Body of pancreas (tissue), 4 donors: ENCODE measurements at regions not wholly inside any gene's neighbourhood (a gene's known extent, or its start where the extent isn't known, plus 50 kb on each side); places are given as distances from the start of the nearest gene placed in this dataset.

Experiments used
- POLR2A ChIP-seq, 3 donors: fragments of 450-650 bp; IDR thresholded peaks; one replicate each; pipeline ENCODE4 v1.6.1; 2016; ENCODE audit warnings: antibody characterized with exemption in 3 of 3, mild to moderate bottlenecking in 2 of 3
- TF ChIP-seq, protein P1 (sequence below), 7 experiments: fragments of 450-650 bp in 4 of 7; fragments of 200-600 bp in 3 of 7; sonication (generic) in 3 of 7; IDR thresholded peaks; one replicate each; pipeline ENCODE4 v1.5.1; 2016 to 2019; ENCODE audit warnings: antibody characterized with exemption in 7 of 7

DNA sequence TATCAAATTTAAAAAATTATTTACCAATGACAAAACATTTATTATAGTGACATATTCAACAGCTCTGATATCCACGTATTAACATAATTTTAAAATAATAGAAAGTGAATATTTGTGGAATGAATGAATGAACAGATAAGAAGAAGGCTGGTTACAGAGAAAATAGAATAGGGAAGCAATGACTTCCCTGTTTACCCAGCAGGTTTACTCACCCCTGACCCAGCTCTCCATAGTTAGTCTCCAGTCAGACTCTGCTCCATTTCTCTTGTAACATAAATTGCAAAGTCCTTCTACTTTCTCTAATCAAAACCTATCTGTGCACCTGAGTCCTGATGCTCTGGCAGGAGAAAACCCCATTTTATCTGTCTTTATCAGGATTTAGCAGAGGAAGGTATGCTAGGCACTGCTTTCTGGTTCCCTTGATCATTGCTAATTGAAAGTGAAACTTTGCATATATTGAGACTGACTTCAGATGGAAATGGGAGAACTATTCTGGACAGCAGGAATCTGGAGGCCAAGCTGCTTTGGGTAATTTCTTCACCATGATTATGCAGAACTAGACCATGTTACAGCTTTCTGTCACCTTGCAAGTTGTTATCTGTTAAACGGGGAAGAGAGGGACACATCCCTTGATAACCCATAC is 363.0 kb downstream of the FAT4 start:
- no peak for TF ChIP-seq POLR2A (IDR thresholded peaks at IDR 0.05)
- TF ChIP-seq, protein P1, sequence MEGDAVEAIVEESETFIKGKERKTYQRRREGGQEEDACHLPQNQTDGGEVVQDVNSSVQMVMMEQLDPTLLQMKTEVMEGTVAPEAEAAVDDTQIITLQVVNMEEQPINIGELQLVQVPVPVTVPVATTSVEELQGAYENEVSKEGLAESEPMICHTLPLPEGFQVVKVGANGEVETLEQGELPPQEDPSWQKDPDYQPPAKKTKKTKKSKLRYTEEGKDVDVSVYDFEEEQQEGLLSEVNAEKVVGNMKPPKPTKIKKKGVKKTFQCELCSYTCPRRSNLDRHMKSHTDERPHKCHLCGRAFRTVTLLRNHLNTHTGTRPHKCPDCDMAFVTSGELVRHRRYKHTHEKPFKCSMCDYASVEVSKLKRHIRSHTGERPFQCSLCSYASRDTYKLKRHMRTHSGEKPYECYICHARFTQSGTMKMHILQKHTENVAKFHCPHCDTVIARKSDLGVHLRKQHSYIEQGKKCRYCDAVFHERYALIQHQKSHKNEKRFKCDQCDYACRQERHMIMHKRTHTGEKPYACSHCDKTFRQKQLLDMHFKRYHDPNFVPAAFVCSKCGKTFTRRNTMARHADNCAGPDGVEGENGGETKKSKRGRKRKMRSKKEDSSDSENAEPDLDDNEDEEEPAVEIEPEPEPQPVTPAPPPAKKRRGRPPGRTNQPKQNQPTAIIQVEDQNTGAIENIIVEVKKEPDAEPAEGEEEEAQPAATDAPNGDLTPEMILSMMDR (IDR thresholded peaks at IDR 0.05) = no peak
